RKO (cell line): ENCODE measurements at regions not wholly inside any gene's neighbourhood (a gene's known extent, or its start where the extent isn't known, plus 50 kb on each side); places are given as distances from the start of the nearest gene placed in this dataset.
A peak's percentile ranks its signal among the peaks of the same experiment; 100 is the strongest.

Experiments
- DNase-seq: peaks from one replicate; pipeline ENCODE4 v3.0.0-alpha.2; 2016; ENCODE audit warnings: low spot score

DNA sequence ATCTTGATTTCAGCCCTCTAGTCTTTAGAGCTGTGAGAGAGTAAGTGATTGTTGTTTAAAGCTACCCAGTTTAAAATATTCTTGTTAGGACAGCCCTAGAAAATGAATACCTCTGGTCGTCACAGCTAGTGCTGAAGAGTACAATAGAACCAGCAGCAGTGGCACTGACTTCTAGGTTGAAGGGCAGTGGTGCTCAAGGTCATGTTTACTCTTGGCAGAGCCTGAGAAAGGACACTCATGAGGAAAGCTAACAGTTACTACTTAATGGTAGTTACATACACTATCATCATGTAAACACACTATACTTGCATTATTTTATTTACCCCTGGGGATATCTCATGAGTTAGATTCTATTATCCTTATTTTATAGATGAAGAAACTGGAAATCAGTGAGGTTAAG, 323.0 kb downstream of the SH2D4B start:
- DNase-seq = no peak

DNA sequence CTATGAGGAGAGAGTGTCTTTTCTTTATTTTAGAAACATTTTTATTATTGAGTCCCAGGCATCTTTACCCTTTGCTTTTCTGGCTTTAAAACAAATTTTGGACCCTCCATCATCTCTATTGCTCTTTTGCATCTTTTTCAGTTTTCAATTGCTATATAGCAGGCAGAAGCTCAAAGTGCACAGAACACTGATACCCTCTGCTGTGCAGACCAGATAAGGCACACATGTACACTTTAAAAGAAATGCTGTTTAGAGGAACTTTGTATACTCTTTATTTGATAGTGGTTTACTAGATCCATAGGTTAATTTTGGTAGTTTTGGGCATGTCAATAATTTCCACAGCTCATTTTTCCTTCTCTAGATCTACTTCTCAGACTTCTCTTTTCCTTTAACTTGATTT, 324.2 kb downstream of the SH2D4B start:
- DNase-seq = no peak

DNA sequence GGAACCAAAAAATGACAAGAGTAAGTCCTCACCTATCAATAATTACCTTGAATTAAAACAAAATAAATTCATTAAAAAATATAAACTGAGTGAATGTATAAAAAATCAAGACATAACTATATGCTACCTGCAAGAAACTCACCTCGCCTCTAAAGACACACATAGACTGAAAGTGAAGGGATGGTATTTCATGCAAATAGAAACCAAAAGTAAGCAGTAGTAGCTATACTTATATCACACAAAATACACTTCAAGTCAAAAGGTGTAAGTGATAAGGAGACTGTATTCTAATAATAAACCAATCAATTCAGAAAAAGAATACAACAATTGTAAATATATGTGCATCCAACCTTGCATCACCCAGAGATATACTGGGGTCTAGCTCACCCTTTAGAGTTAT, 332.6 kb downstream of the SH2D4B start:
- no peak for DNase-seq

DNA sequence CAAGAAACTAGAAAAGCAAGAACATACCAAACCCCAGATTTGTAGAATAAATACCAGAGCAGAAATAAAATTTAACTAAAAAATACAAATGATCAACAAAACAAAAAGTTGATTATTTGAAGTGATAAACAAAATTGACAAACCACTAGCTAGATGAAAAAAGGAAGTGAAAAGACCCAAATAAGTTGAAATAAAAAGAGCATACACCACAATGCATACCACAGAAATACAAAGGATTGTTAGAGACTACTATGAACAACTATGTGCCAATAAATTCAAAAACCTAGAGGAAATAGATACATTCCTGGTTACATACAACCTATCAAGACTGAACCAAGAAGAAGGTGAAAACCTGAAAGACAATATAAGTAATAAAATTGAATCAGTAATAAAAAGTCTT, 333.4 kb downstream of the SH2D4B start:
- DNase-seq = no peak

DNA sequence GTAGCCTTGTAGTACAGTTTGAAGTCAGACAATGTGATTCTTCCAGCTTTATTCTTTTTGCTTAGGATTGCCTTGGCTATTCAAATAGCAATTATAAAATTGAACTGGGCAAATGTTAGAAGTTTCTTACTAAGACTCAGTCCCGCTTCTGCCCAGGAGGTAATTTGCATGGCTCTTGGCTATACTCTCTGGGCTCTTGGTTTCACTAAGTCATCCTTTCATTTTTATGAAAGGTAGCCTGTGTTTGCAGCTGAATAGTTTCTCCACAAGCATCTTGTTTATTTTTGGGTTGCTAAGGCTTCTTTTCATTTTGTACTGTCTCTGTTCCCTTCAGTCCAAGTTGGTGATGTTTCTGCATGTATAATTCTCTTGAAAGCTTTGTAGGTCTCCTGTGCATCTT, 340.6 kb downstream of the SH2D4B start:
- DNase-seq = no peak

DNA sequence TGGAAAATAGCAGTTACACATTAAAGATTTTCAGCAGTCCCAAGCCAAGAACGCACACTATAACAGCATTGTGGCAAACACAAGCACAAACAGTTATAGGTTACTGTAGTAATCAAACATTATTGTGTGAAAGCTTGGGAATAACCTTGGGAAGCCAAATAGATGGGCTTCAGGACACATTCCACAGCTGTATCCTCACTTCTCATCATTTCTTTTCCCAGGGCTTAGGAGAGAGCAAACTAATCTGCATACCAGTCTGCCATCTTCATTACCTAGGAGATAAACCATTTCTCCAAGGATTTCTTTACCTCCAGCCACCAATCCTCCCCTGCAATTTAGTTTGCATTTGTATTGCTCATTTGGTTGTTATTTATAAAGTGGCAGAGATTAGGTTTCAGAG, 352.4 kb downstream of the SH2D4B start:
- DNase-seq = no peak

DNA sequence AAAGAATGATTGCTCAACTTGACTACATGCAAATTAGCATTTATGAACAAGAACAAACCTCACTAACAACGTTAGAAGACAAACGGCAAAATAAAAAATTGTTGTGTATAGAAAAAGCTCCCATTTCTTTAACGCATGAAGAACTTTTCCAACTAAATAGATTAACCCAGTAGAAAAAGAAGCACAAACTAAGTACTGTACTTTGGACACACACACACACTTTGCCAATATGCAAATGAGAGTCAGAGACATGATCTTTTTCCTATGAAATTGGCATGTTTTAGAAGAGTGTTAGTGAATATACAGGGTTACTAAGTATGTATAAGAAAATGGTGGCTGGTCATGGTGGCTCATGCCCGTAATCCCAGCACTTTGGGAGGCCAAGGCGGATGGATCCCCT, 355.6 kb downstream of the SH2D4B start:
- no peak for DNase-seq

DNA sequence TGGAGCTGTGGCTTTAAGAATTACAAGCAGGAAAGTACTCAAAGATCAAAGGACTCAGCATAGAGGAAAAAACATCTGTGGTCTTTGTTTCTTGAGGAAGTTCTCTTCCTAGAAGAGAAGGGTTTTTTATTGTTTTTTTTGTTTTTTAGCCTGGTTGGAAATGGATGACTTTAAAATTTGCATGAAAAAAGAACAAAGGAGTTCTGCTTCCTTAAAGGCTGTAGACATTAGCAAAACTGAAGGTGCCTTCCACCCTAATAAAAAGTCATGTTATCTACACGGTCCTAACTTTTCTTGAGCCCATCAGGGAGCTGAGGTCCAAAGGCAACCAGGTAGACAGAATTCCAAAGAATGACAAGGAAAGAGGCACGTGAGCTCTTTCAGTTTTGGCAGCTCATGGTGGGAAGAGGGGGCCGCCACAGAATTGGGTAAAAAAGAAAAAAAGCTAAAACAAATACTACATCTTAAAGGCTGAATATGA, 356.6 kb downstream of the SH2D4B start:
- DNase-seq = no peak

DNA sequence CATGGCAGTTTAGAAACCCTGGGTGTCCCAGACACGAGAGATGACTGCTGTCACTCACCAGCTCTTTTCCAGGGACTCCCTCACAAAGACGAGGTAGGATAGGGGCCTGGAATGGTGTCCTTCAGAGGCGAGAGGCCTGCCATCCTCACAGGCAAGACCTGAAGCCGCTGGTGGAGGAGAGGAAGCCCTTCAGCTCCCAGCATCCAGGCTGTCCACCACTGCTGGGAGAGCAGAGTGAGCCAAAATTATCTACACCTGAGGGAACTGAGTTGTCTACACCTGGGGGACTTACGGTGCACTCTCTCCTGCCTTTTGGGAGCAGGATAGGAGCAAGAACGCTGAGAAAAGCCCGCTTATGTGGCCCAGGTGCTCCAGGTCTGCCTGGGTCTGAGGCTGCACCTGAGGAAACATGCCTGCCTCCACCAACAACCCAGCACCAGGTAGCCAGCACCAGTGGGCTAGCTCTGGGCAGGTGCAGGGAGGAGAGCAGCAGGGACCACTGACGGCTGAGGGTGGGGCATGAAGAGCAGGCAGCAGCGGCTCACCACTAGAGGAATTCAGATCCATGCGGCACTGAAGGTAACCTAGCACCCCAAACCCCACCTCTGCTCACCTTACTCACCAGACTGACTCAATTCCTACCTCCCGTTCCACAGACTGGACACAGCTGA, 357.2 kb downstream of the SH2D4B start:
- DNase-seq = no peak

DNA sequence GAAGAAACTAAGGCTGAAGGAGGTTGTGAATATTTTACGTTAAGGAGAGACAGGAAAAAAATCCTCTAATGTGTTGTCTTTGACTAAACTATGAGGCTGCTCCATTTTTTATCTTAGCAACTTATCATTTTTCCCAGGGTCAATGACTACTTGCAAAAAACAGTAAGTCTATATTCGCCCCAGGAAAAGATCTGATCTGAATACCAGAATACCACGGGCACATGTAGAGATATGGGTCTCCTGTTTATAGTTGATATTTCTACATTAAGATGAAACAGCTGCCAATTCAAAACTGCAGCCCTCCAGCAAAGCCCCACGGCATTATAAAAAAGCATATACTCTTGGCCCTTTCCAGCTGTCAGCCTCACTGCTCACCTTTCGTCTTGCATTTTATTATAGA, 358.4 kb downstream of the SH2D4B start:
- DNase-seq = no peak

DNA sequence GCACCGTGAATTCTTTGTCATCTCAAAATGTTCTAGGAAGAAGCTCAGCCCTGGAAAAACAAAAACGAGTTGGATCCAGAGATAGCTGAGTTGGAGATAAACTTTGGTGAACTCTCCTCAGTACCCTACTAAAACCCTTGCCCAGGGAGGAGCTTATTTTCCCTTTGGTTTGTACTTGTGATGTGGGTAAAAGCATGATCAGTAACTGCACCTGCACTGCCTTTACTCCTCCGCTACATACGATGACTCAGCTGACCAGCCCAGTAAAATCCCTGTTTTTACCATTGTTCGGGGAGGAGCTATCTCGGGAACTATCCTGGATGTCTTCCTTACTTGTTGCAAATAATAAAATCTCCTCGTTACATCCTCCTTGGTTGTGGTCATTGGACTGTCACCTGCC, 359.3 kb downstream of the SH2D4B start:
- no peak for DNase-seq

DNA sequence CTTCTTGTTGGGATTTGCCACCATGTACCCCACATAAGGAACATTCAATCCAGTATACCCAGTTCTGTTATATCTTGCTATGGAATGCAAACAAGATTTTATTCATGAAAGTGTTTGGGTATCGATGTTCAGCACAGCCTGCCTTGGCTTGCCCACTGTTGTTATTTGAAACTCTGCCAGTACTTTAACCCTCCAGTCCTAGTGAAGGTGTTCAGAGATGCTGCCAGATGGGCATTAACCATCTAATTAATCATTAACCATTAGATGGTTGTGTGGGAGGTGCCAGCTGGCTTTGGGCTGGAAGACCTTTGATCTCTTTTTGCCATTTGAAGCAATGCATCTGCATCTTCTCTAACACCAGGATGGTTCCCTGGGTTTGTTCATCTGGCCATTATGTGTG, 363.0 kb downstream of the SH2D4B start:
- no peak for DNase-seq

DNA sequence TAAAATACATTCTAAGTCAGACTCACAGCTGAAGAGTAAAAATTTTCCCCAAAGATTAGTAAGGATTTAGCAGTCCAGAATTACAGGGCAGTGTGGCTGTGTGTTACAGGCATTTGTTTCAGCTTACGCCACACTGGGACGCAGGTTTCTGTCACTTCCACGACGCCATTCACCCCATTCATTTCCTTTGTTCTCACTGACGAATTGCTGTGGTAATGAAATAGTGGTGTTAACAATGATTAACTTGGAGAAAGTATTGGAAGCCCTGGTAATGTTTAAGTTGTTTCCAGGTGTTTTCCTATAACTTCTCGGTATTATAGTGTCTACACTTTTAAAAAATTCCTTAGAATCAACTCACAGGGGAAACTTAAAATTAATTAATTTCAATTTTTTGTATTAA, 370.9 kb downstream of the SH2D4B start:
- no peak for DNase-seq

DNA sequence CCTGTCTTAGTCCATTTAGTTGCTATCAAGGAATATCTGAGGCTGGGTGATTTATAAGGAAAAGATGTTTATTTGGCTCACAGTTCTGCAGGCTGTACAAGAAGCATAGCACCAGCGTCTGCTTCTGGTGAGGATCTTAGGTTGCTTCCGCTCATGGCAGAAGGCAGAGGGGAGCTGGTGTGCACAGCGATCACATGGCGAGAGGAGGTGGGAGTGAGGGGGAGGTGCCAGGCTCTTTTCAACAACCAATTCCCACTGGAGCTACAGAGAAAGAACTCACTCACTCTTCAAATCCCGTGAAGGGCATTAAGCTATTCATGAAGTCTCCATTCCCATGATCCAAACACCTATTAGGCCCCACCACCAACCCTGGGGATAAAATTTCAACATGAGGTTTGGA, 371.6 kb downstream of the SH2D4B start:
- no peak for DNase-seq

DNA sequence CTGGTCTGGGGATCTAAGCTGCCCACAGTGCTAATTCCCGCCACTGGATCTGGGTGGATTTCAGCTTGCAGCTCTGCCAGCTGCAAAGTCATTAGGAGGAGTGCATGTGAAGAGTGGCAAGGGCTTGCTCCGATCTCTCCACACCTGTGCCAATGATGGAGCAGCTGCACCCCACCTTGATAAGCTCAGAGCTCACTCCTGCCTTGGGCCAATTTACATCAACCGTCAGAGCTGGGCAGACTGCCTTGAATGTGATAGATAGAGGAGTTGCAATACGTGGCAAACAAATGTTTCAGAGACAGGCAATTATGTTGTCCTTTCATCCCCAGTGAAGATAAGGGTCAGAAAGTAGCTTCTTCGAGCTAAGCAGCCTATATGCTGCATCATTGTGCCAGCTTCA, 379.9 kb downstream of the SH2D4B start:
- no peak for DNase-seq

DNA sequence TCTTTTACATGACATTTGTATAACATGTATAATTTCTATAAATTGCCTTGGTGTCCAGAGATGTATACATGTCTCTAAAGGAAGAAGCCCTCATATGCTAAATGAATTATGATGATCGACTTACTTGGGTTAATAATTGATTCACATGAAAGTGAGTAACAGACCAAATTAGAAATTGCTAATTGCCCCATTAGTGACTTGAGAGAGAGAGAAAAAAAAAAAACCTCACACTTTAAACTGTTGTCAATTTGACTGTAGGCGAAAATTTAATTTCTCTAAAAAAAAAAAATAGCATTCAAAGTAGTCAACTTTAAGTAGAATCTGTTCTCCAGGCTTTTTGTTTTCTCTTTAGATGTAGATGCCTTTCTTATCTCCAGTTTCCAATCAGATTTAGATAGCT, 383.3 kb downstream of the SH2D4B start:
- no peak for DNase-seq

DNA sequence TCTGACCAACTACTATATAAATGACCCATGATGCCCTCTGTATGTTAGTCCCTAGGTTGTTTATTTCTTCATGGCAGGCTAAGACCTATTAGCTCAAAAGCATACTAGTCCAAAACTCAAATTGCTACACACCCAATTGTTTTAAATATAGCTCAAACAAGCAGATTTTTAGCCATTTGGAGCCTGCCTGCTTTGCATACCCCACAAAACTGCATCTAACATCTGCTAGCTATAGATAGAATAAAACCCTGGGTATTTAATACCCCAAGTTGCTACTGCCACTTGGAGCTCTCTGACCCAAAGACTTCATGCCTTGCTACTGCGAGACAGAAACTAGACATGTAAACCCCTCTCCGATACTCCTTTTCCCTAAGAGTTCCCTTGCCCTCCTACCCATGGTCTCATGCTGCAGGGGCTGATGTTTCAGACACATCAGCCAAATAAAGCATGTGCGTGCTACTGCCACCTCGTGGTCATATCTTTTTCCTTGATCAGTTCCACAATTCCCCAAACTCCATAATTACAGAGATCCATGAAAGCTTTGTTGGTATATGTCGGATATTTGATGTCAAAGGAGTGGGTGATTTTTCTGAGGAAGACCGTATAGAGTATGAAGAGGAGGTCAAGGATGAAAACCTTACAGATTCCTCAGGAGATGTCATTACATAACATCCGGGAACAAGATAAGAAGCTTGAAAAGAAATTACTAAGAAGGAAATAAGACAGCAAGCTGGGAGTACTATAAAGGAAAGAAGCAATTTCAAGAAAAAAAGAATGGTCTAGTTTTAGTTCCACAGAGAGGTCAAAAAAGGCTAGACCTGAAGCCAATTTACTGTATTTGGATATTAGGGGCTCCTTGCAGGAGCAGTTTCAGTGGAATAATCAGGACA, 386.6 kb downstream of the SH2D4B start:
- DNase-seq = peak; percentile 45

DNA sequence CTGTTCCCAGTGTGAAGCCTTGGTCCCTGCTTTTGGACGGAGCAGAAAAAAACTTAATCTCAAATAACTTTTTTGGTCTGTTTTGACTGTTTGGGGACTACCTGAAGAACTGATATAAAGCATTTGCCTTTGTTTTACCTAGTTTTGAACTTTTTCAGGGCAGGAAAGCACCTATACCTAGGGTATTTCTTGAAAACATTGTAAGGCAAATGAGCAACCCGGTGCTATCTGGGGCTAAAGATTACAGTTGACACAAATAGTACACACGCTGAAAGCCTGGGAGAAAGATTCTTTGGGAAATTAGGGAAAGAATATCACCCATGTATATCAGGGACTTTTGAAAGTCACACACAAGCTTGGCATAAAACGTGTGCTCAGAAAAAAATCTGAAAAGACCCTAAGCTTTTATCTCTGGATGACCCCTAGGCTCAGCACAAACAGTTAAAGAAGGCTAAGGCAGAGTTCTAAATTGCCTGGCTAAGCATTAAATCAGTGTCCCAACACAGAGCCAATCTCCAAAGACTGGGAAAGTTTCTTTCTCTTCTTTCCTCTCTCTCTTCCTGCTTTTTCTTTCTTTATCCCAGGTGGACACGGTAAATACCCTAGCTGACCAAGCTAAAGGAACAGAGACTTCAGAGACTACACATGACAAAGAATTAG, 389.8 kb downstream of the SH2D4B start:
- no peak for DNase-seq

DNA sequence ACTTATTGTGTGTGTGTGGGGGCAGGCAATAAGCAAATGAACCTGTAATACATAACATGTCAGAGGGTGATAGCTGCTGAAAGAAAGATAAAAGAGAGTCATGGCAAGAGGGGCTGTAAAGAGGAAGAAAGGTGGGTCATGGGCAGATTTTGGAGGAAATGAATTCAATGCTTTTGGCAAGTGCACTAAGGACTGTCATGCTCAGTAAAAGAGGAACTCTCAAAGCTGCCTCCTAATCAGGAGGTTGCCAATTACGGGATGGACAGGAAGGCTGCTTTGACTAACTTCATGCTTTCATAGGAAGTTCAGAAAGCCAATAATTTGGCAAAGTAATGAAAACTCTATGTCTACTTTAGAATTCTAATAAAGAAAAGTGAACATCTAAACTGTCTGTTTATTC, 401.2 kb downstream of the SH2D4B start:
- DNase-seq = no peak

DNA sequence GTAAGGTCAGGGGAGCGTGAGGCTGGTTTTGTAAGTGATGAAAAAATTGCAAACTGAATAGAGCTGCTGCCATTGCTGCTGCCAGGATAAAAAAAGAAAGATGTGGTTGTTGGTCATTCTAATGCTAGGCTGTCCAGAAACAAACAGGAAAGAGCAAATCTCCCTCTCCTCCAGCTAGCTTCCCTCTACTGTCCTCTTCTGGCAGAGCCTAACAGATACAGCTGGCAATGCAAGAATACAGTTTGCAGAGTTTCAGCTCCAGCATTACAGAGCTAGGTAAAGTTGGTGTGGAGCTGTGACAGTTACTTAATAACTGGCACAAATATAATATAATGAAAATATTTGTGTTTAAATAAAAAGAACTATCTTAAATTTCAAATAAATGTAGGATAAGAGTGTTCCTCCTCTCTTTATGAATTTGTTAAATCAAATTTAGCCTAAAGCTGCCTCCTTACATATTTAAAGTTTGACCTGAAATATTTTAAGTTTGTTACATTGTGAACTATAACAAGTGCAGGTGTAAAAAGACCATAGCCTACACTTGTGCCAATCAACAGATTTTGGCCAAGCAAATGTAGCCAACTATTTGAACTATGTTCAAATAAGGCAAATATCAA, 407.7 kb downstream of the SH2D4B start:
- DNase-seq = peak; percentile 37

DNA sequence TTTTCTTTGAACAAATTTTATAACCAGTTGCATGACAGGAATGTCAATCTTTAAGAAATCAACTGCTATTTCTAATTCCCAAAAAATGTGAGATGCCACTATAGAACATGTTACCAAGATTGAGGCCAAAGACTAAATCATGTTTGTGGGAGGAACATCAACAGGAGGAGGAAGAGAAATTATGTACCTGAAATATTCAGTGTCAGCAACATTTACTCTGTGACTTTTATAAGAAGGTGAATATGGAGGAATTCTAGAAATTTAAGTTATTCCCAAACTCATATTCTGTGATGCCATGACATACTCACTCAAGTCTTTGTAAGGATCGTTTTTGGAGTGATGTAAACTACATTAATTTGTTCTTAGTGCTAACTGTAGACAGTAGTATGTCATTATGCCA, 408.4 kb downstream of the SH2D4B start:
- no peak for DNase-seq

DNA sequence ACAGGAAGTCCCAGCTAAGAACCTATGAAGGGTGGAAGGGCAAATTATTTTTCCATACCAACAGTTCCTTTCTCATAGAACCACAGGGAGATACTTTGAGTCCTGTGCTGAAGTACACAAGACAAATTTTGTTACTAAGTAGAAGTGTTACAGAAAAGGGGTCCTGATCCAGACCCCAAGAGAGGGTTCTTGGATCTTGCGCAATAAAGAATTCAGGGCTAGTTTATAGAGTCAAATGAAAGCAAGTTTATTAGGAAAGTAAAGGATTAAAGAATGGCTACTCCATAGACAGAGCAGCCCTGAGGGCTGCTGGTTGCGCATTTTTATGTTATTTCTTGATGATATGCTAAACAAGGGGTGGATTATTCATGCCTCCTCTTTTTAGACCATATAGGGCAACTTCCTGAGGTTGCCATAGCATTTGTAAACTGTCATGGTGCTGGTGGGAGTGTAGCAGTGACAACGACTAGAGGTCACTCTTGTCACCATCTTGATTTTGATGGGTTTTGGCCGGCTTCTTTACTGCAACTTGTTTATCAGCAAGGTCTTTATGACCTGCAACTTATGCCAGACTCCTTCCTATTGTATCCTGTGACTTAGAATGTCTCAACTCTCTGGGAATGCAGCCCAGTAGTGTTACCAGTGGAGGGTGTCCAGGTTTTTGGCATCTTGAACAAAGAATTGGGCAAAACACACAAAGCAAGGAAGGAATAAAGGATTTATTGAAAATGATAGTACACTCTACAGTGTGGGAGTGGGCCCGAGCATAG, 409.4 kb downstream of the SH2D4B start:
- DNase-seq = no peak
